A673 (cell line): ENCODE measurements at regions not wholly inside any gene's neighbourhood (a gene's known extent, or its start where the extent isn't known, plus 50 kb on each side); places are given as distances from the start of the nearest gene placed in this dataset.
"Not testable (repeated sequence)": the region's sequence is repeated elsewhere in the genome, so short reads cannot be mapped to it uniquely, and the experiment has no call there.

Experiments used
- BruUV-seq: library from RNA; stranded (reverse); fragments of 400-500 nt; replicated peaks from 2 replicates; lab custom pipeline; 2021; lab: Mats Ljungman, UMichigan
- CTCF ChIA-PET: fragments of 300-600 bp; sonication (Branson Sonifier 250); formaldehyde crosslinking; loops from one replicate; lab custom pipeline; 2022; ENCODE audit warnings: antibody characterized with exemption; lab: Charles Lee
- POLR2A ChIA-PET: fragments of 300-600 bp; sonication (Branson Sonifier 250); formaldehyde crosslinking; loops from one replicate; lab custom pipeline; 2022; ENCODE audit warnings: antibody characterized with exemption; ENCODE audit not compliant: low non-redundant PET; lab: Charles Lee
- DNase-seq: peaks from one replicate; pipeline ENCODE4 v3.0.0-alpha.2; 2015; ENCODE audit warnings: low spot score
- H3K27ac ChIP-seq: fragments of 200-600 bp; sonication (generic); 2 replicates; pipeline ENCODE4 v1.5.1; 2016; ENCODE audit warnings: mixed run types, low read depth, mild to moderate bottlenecking, mixed read lengths, antibody characterized with exemption, low read length; ENCODE audit not compliant: poor library complexity, severe bottlenecking
- H3K27me3 ChIP-seq: fragments of 200-600 bp; sonication (generic); replicated peaks from 2 replicates; pipeline ENCODE4 v1.6.1; 2017; ENCODE audit warnings: mixed run types, low read depth, mild to moderate bottlenecking, mixed read lengths, antibody characterized with exemption, low read length; ENCODE audit not compliant: insufficient read depth, poor library complexity
- H3K36me3 ChIP-seq: fragments of 200-600 bp; sonication (generic); 2 replicates; pipeline ENCODE4 v1.6.1; 2016; ENCODE audit warnings: mixed run types, mild to moderate bottlenecking, mixed read lengths, antibody characterized with exemption, low read length; ENCODE audit not compliant: insufficient read depth, poor library complexity, severe bottlenecking
- H3K4me1 ChIP-seq: fragments of 200-600 bp; sonication (generic); 2 replicates; pipeline ENCODE4 v1.6.1; 2017; ENCODE audit warnings: mixed run types, mild to moderate bottlenecking, mixed read lengths, antibody characterized with exemption, low read length; ENCODE audit not compliant: insufficient read depth, poor library complexity, severe bottlenecking
- H3K4me3 ChIP-seq: fragments of 200-600 bp; sonication (generic); 2 replicates; pipeline ENCODE4 v1.5.1; 2016; ENCODE audit warnings: low read depth, mixed run types, mild to moderate bottlenecking, mixed read lengths, low read length; ENCODE audit not compliant: poor library complexity, severe bottlenecking
- H3K9me3 ChIP-seq: fragments of 200-600 bp; sonication (generic); 2 replicates; pipeline ENCODE4 v1.6.1; 2016; ENCODE audit warnings: mixed run types, low read depth, mild to moderate bottlenecking, mixed read lengths, antibody characterized with exemption, low read length; ENCODE audit not compliant: poor library complexity, severe bottlenecking
- EZH2 ChIP-seq: fragments of 200-600 bp; sonication (generic); IDR thresholded peaks from 2 replicates; pipeline ENCODE4 v1.6.1; 2017; ENCODE audit warnings: borderline replicate concordance, low read depth, mild to moderate bottlenecking, mixed read lengths, antibody characterized with exemption, low read length; ENCODE audit not compliant: poor library complexity, severe bottlenecking
- intact Hi-C: fragments of 100-400 bp; cut with micrococcal nuclease; formaldehyde crosslinking; loops from one replicate; pipeline ENCODE4 v1.10.0; 2022; ENCODE audit not compliant: unreplicated experiment
- TF ChIP-seq, protein P1 (sequence below): fragments of 300-800, 200-600 bp; sonication (generic); conservative IDR thresholded peaks from 2 replicates; pipeline ENCODE4 v1.5.1; 2017; ENCODE audit warnings: low read depth, mild to moderate bottlenecking, antibody characterized with exemption, low read length, moderate library complexity, mixed read lengths

DNA sequence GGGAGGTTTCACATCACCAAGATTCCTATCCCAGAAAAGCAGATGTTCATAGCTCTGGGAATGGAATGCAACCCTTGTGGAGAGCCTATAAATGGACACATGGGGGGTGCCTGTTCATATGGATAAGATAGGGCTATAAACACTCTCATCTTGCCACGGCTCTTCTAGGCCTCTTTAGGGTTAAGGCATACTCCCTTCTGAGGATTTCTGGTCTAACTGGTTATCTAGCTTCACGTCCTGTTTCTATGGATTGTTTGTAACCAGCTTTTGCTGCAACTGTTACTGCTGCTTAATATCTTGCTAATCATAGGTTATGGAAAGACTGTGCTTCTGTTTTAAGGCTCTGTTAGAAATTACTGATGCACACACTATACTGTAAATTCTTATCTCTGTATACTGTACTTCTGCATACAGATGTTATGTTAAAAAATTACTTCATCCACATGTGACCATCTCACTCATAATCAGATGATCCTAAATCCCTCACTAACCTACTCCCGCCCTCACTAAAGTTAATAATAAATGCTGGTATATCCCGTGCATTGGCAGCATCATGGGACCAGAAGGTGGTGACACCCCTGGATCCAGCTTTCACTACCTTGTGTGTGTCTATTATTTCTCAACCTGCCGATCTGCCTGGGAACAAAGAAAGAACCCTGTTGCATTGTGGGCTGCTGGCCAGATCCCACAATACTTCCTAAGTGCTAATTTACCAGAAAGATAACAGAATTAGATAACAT lies 68.7 kb downstream of the PRKAB2 start:
- H3K27me3 ChIP-seq, H3K4me1 ChIP-seq, H3K4me3 ChIP-seq, intact Hi-C loops, H3K9me3 ChIP-seq, BruUV-seq, CTCF ChIA-PET, DNase-seq, POLR2A ChIA-PET, H3K27ac ChIP-seq, H3K36me3 ChIP-seq: not testable (repeated sequence)

DNA sequence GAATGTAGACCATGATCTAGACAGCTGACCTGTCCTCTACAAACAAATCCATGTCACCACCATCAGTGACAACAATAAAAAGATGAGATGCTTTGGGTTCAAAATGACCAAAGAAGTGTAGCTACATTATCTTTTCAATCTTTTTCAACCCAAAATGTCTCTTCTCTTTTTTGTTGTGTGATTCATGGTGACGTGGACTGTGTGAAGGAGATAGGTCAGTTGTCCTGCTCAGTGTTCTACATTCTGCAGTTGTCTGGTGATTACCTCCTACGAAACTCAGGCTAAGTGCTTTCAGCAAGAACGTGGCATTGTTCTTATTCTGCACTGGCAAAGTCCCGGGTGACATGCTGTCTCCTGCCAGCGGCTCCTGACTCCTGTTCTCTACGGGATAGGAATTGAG lies 73.1 kb downstream of the PRKAB2 start:
- no peaks in the 10 kb centered on the region for H3K36me3 ChIP-seq
- no peaks in the 10 kb centered on the region for H3K4me1 ChIP-seq
- no peaks in the 10 kb centered on the region for H3K27me3 ChIP-seq
- no peak overlapping the region for H3K27ac ChIP-seq
- no peak for DNase-seq
- ChIA-PET CTCF (no interaction called here), POLR2A (no interaction called here)
- intact Hi-C loops: no loop called here
- BruUV-seq: no TSS peak
- H3K4me3 ChIP-seq: no peak overlapping the region
- no peak for TF ChIP-seq EZH2
- TF ChIP-seq, protein P1, sequence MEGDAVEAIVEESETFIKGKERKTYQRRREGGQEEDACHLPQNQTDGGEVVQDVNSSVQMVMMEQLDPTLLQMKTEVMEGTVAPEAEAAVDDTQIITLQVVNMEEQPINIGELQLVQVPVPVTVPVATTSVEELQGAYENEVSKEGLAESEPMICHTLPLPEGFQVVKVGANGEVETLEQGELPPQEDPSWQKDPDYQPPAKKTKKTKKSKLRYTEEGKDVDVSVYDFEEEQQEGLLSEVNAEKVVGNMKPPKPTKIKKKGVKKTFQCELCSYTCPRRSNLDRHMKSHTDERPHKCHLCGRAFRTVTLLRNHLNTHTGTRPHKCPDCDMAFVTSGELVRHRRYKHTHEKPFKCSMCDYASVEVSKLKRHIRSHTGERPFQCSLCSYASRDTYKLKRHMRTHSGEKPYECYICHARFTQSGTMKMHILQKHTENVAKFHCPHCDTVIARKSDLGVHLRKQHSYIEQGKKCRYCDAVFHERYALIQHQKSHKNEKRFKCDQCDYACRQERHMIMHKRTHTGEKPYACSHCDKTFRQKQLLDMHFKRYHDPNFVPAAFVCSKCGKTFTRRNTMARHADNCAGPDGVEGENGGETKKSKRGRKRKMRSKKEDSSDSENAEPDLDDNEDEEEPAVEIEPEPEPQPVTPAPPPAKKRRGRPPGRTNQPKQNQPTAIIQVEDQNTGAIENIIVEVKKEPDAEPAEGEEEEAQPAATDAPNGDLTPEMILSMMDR: no peak
- no peaks in the 10 kb centered on the region for H3K9me3 ChIP-seq

DNA sequence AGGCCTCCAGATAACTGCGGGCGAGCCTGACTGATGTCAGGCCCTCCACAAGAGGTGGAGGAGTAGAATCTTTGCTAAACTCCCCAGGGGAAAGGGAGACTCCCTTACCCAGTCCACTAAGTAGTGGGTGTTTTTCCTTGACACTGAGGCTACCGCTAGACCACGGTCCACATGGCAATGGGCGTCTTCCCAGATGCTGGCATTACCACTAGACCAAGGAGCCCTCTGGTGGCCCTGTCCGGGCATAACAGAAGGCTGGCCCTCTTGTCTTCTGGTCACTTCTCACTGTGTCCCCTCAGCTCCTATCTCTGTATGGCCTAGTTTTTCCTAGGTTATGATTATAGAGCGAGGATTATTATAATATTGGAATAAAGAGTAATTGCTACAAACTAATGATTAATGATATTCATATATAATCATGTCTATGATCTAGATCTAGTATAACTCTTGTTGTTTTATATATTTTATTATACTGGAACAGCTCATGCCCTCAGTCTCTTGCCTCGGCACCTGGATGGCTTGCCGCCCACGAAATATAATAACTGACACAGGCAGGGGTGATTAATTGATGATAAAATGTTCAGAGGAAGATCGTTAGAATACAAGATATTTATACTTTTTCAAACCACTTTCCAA lies 73.8 kb downstream of the PRKAB2 start:
- H3K4me1 ChIP-seq, H3K27me3 ChIP-seq, H3K9me3 ChIP-seq, POLR2A ChIA-PET, H3K27ac ChIP-seq, BruUV-seq, CTCF ChIA-PET, H3K36me3 ChIP-seq, intact Hi-C loops, H3K4me3 ChIP-seq: not testable (repeated sequence)
- DNase-seq: peak; percentile 21
- TF ChIP-seq, protein P1: peak; percentile 45

DNA sequence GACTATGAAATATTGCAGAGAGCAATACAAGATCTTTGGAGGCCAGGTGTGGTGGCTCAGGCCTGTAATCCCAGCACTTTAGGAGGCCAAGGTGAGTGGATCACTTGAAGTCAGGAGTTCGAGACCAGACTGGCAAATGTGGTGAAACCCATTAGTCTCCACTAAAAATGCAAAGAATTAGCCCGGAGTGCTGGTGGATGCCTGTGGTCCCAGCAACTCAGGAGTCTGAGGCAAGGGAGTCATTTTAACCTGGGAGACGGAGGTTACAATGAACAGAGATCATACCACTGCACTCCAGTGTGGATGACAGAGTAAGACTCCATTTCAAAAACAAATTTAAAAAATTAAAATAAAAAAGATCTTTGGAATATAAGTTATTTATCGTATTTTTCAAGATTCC lies 76.6 kb downstream of the PRKAB2 start:
- Histone ChIP-seq H3K36me3 (no peaks in the 10 kb centered on the region), H3K4me1 (no peaks in the 10 kb centered on the region), H3K27ac (no peak overlapping the region), H3K9me3 (no peaks in the 10 kb centered on the region), H3K4me3 (no peak overlapping the region), H3K27me3 (no peaks in the 10 kb centered on the region)
- POLR2A ChIA-PET: no interaction called here
- intact Hi-C loops: no loop called here
- TF ChIP-seq, protein P1: no peak
- TF ChIP-seq EZH2: no peak
- CTCF ChIA-PET: no interaction called here
- no TSS peak for BruUV-seq
- DNase-seq: no peak
